ENCODE measurements at regions not wholly inside any gene's neighbourhood (a gene's known extent, or its start where the extent isn't known, plus 50 kb on each side); places are given as distances from the start of the nearest gene placed in this dataset.

DNA sequence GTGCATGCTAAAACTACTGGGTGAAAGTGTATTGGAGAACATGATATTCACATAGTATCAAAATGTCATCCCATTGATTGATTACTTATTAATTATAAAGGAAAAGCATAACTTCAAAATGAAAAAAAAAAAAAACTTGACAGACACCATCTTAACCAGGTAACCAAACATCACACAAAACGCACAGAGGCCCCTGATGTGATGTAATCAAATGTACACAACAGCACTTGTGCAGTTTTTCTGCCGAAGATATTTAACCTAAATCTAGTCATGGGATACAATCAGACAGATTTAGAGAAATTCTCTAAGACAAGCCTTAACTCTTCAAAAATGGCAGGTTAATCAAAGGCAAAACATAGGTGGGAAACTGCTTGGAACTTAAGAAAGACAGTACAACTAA is 102.0 kb upstream of the TENT5A start:
- DNase-seq: no peak

DNA sequence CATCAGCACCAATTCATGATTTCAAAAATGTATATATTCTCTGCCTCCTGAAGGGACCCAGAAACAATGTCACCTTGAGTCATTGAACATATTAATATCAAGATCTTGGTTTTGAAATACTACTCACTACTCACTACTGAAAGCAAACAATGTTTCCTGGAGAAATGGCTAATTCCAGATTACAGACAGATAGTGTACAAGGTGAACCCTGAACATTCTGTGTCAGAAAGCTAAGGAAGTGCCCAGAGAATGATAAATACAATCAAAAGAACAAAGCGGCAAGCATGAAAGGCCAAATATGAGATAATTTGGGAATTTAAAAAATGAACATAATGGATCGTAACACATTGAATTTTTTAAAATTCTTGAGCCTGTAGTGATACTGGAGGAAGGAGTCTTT is 101.5 kb upstream of the TENT5A start:
- DNase-seq: no peak

DNA sequence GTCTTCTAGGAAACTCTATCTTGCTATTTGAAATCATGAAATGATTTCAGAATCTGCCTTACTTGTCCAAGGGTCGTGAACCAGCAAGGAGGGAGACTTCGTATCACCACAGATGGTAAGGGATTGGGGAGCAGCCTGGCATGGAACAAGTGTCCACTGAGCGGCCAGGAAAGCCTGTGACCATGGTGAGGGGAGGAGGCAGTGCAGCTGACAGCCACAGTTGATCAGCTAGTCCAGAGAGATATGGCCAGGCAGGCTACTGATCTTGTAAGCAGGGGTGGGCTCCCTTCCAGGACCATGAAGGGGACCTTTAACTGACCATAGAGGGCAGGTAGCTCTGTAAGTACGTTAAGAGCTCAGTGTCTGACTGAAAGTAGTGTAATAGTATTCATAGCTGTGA is 96.8 kb upstream of the TENT5A start:
- no peak for DNase-seq

- no peak for DNase-seq
These were observed 95.4 kb upstream of the TENT5A start for GRCh38 chr6:81847866-81848265.

- DNase-seq: no peak
These were observed 92.2 kb upstream of the TENT5A start for GRCh38 chr6:81844686-81845085.

DNA sequence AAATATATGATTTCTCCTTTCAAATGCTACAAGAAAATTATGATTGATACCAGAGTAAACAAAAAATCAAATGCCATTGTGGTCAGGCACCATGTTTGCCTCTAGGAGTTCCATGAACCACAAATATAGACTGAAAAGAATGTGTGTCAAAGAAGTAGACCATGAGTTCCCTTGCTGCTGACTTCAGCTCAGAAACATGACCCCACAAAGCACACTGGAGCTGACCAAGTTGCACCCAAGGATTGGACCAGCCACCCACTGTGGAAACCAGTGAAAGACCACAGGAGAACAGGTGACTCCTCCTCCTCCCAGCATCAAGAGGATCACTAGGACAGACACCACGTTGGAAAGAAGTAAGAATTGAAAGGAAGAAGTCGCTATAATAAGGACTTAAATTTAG is 90.8 kb upstream of the TENT5A start:
- no peak for DNase-seq

DNA sequence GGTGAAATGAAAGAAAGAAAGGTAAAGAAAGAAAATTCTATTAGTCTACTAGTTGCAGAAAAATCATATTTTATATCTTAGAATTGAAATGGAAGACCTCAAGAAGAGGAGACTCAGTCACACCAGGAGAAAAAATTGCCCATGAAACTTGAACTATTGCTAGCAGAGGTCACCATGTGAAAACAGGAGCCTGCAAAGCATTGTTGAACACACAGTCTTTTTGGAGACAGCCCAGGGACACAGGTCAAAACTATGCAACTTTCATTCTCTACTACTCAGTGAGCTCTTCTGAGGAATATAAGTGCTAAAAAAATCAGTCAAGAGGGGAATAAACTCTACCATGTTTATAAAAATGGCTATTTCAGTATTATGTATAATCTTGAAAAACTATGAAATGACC is 89.8 kb upstream of the TENT5A start:
- DNase-seq: no peak

GRCh38 chr6:81838724-81839426 is 86.4 kb upstream of the TENT5A start:
- no peak for DNase-seq

DNA sequence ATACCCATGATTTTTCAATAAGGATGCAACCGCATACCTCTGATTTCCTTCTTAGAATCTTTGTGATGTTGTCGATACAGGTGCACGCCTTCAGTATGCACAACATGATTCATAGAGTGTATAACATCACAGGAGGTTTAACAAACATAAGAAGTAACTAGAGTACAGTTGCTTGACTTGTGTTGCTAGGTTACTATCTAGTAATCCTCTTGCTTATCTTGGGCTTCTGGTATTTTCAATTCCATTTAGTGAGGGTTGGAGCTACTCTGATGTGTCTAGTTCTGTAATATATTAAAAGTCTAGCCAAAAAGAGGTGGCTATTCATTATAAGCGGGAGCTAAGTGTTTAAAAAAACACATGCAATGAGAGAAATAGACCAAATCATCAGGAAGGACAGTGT is 85.5 kb upstream of the TENT5A start:
- no peak for DNase-seq

GRCh38 chr6:81834141-81834681 is 81.7 kb upstream of the TENT5A start:
- DNase-seq: no peak

DNA sequence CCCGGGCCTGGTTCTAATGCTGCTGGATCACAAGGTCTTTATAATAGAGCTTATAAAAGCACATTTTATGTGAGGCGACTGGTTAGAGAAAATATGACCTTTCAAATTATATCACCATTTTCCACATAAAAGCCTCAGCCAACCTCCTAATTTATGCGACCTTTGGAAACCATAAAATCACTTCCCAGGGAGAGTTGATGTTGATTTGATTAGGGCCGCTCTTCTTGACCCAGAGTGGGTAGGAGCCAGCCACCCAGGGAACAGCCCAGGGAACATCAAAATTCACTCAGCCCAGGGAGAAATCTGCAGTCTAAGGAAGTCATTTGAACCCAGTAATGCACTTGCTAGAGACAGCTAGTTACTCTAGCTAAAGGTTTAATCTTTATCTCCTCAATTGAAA is 79.8 kb upstream of the TENT5A start:
- no peak for DNase-seq

- DNase-seq: no peak
These were observed 78.8 kb upstream of the TENT5A start for GRCh38 chr6:81831274-81831673.

DNA sequence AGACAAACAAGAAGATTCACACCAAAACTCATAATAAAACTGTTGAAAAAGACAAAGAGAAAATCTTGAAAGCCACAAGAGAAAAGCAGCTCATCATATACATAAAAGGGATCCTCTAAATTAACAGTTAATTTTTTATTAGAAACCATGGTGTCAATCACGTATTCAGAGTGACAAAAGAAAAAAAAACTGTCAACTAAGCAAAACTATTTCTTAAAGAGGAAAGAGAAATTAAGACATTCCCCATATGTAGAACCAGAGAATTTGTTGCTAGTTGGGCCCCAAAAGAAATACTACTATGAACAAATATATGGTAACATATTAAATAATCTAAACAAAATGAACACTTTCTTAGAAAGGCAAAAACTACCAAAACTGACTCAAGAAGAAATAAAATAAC is 74.3 kb upstream of the TENT5A start:
- DNase-seq: no peak

DNA sequence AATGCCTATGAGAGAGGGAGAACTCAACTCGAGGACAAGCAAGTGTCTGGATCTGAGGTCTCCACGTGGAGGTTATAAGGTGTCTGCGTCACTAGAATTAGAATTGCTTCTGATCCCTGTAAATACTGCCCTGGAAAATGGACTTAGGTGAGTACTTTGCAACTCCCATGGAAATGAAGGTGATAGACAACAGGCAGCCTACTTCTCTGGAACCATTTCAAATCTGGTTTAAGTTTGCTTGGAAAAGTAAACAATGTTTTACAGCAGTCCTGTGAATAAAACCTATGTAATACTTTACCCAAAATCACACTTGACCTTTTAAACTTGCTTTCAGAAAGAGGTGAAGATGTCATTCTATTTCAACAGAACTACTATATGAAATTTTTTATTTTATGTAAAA is 70.1 kb upstream of the TENT5A start:
- no peak for DNase-seq

DNA sequence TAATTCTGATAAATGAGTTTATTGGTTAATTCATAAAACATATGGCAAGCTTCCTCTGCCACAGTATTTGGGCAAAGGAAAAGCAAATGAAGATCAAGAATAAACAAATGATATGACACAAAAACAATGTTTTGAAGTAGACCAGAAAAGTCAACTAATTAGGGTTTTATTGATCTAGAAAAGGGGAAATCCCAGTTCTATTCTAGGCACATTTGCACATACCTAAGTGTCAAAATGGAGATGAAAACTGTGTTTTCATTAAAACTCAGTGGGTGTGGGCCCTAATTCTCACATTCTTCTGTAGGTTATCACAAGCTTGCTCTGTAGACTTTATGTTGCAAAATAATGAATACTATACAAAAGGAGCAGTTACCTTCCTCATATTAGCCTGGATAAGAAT is 69.0 kb upstream of the TENT5A start:
- no peak for DNase-seq

DNA sequence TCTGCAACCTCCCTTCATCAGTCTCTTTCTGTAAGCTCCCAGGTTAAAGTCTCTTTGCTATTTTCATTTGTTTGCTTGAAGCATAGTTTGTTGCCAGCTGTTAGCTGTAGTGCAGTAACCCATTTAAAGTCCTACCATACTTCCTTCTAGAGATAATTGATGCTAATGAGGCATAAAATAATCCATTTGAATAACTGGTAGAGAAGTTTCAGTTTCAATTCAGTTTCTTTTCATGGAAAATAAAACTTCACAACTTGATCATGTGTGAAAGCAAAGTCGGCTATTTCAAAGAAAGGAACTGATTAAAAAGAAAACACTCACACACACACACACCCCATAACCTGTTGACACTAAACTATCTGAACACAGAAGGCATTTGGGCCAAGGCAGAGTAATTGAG is 68.5 kb upstream of the TENT5A start:
- DNase-seq: no peak

DNA sequence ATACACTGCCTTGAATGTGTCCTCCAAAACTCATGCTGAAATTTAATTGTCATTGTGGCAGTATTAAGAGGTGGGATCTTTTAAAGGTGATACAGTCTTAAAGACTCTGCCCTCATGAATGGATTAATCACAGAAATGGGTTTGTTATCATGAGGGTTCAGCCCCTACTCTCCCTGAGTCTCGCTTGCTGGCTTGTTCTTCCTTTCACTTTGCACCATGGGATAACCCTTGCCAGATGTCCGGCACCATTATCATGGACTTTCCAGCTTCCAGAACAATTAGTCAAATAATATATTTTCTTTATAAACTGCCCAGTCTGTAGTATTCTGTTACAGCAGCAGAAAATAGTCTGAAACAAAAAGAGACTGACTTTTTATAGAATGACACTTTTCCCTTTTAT is 67.9 kb upstream of the TENT5A start:
- no peak for DNase-seq

DNA sequence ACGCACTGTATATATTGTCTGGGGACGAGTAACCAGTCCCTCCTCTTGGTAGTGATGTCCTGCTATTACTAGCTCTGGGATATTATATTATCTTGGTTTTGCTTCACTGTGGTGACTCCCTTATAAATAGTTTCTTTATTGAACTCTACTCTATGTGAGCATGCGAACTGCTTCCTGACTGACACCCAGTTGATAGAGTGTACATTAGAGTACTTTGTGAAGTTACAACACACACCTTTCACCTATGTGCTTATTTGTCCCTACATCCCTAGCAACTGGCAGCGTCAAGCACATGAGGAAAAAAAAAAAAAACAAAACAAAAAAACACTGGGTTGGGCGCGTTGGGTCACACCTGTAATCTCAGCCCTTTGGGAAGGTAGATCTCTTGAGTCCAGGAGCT is 67.3 kb upstream of the TENT5A start:
- no peak for DNase-seq

- DNase-seq: no peak
These were observed 66.5 kb upstream of the TENT5A start for GRCh38 chr6:81818901-81819361.

- DNase-seq: no peak
These were observed 63.9 kb upstream of the TENT5A start for GRCh38 chr6:81816380-81816779.

DNA sequence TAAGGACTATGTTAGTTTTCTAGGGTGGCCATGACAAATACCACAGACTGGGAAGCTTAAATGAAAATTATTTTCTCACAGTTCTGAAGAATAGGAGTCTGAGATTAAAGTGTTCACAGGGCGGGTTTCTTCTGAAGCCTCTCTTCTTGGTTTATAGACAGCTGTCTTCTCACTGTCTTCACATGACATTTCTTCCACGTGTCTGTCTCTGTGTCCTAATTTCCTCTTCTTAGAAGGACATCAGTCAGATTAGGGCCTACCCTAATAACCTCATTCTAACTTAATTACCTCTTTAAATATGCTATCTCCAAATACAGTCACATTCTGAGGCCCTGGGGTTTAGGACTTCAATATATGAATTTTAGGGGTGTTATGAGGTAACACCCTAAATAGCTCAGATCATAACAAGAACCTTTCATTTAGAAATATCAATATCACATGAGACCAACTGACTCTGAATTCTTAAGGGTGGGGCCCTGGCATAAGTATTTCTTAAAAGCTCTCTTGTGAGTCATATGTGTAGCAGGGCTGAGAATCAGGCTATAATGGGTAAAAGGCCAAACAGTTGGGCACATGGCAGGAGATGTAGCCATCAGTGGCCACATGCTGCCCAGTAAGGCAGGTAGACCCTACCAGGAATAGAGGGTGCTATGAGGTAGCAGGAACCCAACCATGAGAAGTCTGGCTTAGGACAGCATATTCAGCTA is 62.0 kb upstream of the TENT5A start:
- DNase-seq: no peak

GRCh38 chr6:81813305-81813704 is 60.8 kb upstream of the TENT5A start:
- DNase-seq: no peak

- no peak for DNase-seq
These were observed 59.9 kb upstream of the TENT5A start for GRCh38 chr6:81812401-81812800.

- DNase-seq: no peak
These were observed 56.5 kb upstream of the TENT5A start for GRCh38 chr6:81808851-81809570.
